H1 (cell line): ENCODE measurements at regions not wholly inside any gene's neighbourhood (a gene's known extent, or its start where the extent isn't known, plus 50 kb on each side); places are given as distances from the start of the nearest gene placed in this dataset.

Experiments used
- CTCF ChIA-PET: fragments of 300-600 bp; sonication (Branson Sonifier 250); formaldehyde crosslinking; loops from one replicate; lab custom pipeline; 2021; ENCODE audit not compliant: partially characterized antibody; lab: Charles Lee
- POLR2A ChIA-PET: fragments of 300-600 bp; sonication (Branson Sonifier 250); formaldehyde crosslinking; loops from one replicate; lab custom pipeline; 2021; ENCODE audit warnings: inconsistent platforms; ENCODE audit not compliant: partially characterized antibody; lab: Charles Lee
- DNase-seq, 2 experiments: peaks; one replicate each; pipeline versions ENCODE4 v3.0.0 to v3.0.0-alpha.2; 2010 to 2022; ENCODE audit warnings: low spot score in 2 of 2, low read depth in 1 of 2, mixed read lengths in 1 of 2
- FAIRE-seq: peaks from 2 replicates; lab custom pipeline; 2011; peaks lifted over from hg19 to GRCh38; lab: Jason Lieb, UNC
- H2AFZ ChIP-seq: 2 replicates; pipeline ENCODE4 v1.8.1; 2012; ENCODE audit warnings: low read length, inconsistent platforms
- H2AK5ac ChIP-seq: 2 replicates; pipeline ENCODE4 v1.6.1; 2013; ENCODE audit warnings: low read depth, low read length
- H2BK120ac ChIP-seq: replicated peaks from 2 replicates; pipeline ENCODE3; 2013; ENCODE audit warnings: low read depth, low read length, inconsistent platforms
- H2BK12ac ChIP-seq: 2 replicates; pipeline ENCODE4 v1.6.1; 2013; ENCODE audit warnings: low read depth, low read length
- H2BK15ac ChIP-seq: 2 replicates; pipeline ENCODE4 v1.6.1; 2013; ENCODE audit warnings: low read length
- H2BK20ac ChIP-seq: 2 replicates; pipeline ENCODE4 v1.6.1; 2013; ENCODE audit warnings: low read length
- H2BK5ac ChIP-seq: 2 replicates; pipeline ENCODE4 v1.6.1; 2013; ENCODE audit warnings: low read depth, low read length
- H3K14ac ChIP-seq: 2 replicates; pipeline ENCODE4 v1.6.1; 2013; ENCODE audit warnings: inconsistent platforms; ENCODE audit not compliant: insufficient read length
- H3K18ac ChIP-seq: 2 replicates; pipeline ENCODE4 v1.6.1; 2013; ENCODE audit warnings: low read length; ENCODE audit errors: extremely low read depth
- H3K23ac ChIP-seq: 2 replicates; pipeline ENCODE4 v1.6.1; 2013; ENCODE audit warnings: inconsistent platforms; ENCODE audit not compliant: insufficient read length
- H3K23me2 ChIP-seq: 2 replicates; pipeline ENCODE4 v1.6.1; 2013; ENCODE audit warnings: low read depth, low read length
- H3K27ac ChIP-seq: 2 replicates; pipeline ENCODE4 v1.6.1; 2011; ENCODE audit warnings: low read depth, low read length, inconsistent platforms
- H3K27me3 ChIP-seq, 4 experiments: replicated peaks in 1 of 4; 1 replicate in 1 of 4; 2 replicates in 3 of 4; pipeline versions ENCODE4 v1.6.1 to v1.8.1; 2011 to 2013; ENCODE audit warnings: low read length in 3 of 4, mild to moderate bottlenecking in 3 of 4, inconsistent platforms in 2 of 4, mixed read lengths in 2 of 4, moderate library complexity in 1 of 4; ENCODE audit not compliant: control insufficient read depth in 3 of 4, insufficient read depth in 3 of 4; ENCODE audit errors: extremely low read depth in 1 of 4
- H3K36me3 ChIP-seq, 4 experiments: 2 replicates each; pipeline versions ENCODE4 v1.6.1 to v1.8.1; 2011 to 2013; ENCODE audit warnings: mild to moderate bottlenecking in 4 of 4, low read length in 3 of 4, moderate library complexity in 2 of 4, control low read depth in 1 of 4, inconsistent platforms in 1 of 4; ENCODE audit not compliant: insufficient read depth in 4 of 4, control insufficient read depth in 2 of 4
- H3K4ac ChIP-seq: replicated peaks from 2 replicates; pipeline ENCODE3; 2013; ENCODE audit warnings: low read length, low read depth, mixed read lengths, inconsistent platforms; ENCODE audit not compliant: insufficient read length
- H3K4me1 ChIP-seq, 4 experiments: replicated peaks in 1 of 4; 1 replicate in 1 of 4; 2 replicates in 3 of 4; pipeline versions ENCODE4 v1.6.1 to v1.8.1; 2011 to 2013; ENCODE audit warnings: low read length in 3 of 4, inconsistent platforms in 2 of 4, mixed read lengths in 1 of 4; ENCODE audit not compliant: insufficient read depth in 4 of 4, control insufficient read depth in 3 of 4
- H3K4me2 ChIP-seq, 2 experiments: 2 replicates each; pipeline versions ENCODE4 v1.6.1 to v1.8.1; 2011 to 2013; ENCODE audit warnings: low read depth in 2 of 2, low read length in 2 of 2, control low read depth in 1 of 2, inconsistent platforms in 1 of 2, mild to moderate bottlenecking in 1 of 2; ENCODE audit not compliant: insufficient read depth in 1 of 2
- H3K4me3 ChIP-seq, 4 experiments: fragments of 200-600, 300-600 bp in 1 of 4; sonication (generic), shearing (Covaris generic), sonication (Bioruptor Twin) in 1 of 4; 2 replicates each; pipeline versions ENCODE4 v1.5.1 to v1.8.1; 2011 to 2016; ENCODE audit warnings: low read length in 4 of 4, low read depth in 3 of 4, control low read depth in 2 of 4, inconsistent platforms in 2 of 4, mild to moderate bottlenecking in 2 of 4, mixed read lengths in 1 of 4, moderate library complexity in 1 of 4; ENCODE audit not compliant: insufficient read depth in 2 of 4; ENCODE audit errors: extremely low read depth in 1 of 4
- H3K56ac ChIP-seq: replicated peaks from 2 replicates; pipeline ENCODE3; 2013; ENCODE audit warnings: low read depth, mild to moderate bottlenecking, mixed read lengths, low read length, inconsistent platforms; ENCODE audit not compliant: insufficient read length
- H3K79me1 ChIP-seq: 2 replicates; pipeline ENCODE4 v1.6.1; 2013; ENCODE audit warnings: low read depth, low read length, control low read depth
- H3K79me2 ChIP-seq, 2 experiments: 2 replicates each; pipeline versions ENCODE4 v1.6.1 to v1.8.1; 2012 to 2013; ENCODE audit warnings: low read length in 2 of 2, mild to moderate bottlenecking in 2 of 2, inconsistent platforms in 1 of 2; ENCODE audit not compliant: insufficient read depth in 2 of 2, control insufficient read depth in 1 of 2
- H3K9ac ChIP-seq, 4 experiments: replicated peaks in 1 of 4; 1 replicate in 1 of 4; 2 replicates in 3 of 4; pipeline versions ENCODE4 v1.6.1 to v1.8.1; 2011 to 2013; ENCODE audit warnings: low read depth in 3 of 4, low read length in 3 of 4, control low read depth in 2 of 4, mild to moderate bottlenecking in 2 of 4, moderate library complexity in 2 of 4, inconsistent platforms in 1 of 4; ENCODE audit errors: extremely low read depth in 1 of 4
- H3K9me3 ChIP-seq, 2 experiments: 2 replicates each; pipeline versions ENCODE4 v1.6.1 to v1.8.1; 2012 to 2013; ENCODE audit warnings: mild to moderate bottlenecking in 2 of 2, moderate library complexity in 2 of 2, control low read depth in 1 of 2, inconsistent platforms in 1 of 2, low read depth in 1 of 2, low read length in 1 of 2, mixed read lengths in 1 of 2; ENCODE audit not compliant: insufficient read depth in 2 of 2
- H4K20me1 ChIP-seq, 2 experiments: replicated peaks in 1 of 2; 2 replicates each; pipeline versions ENCODE3 to v1.8.1; 2011 to 2013; ENCODE audit warnings: inconsistent platforms in 2 of 2, low read length in 2 of 2, mild to moderate bottlenecking in 1 of 2; ENCODE audit not compliant: insufficient read depth in 2 of 2, control insufficient read depth in 1 of 2
- H4K5ac ChIP-seq: 2 replicates; pipeline ENCODE4 v1.6.1; 2013; ENCODE audit warnings: low read length, low read depth, mixed read lengths, inconsistent platforms; ENCODE audit not compliant: insufficient read length
- H4K8ac ChIP-seq: 2 replicates; pipeline ENCODE4 v1.8.0; 2013; ENCODE audit warnings: mild to moderate bottlenecking, moderate library complexity, low read length, inconsistent platforms; ENCODE audit not compliant: insufficient read depth; ENCODE audit errors: extremely low read depth
- H4K91ac ChIP-seq: replicated peaks from 2 replicates; pipeline ENCODE3; 2013; ENCODE audit warnings: low read length, mixed read lengths, inconsistent platforms; ENCODE audit not compliant: insufficient read length
- ATF3 ChIP-seq: IDR thresholded peaks from 2 replicates; pipeline ENCODE4 v1.6.1; 2011; ENCODE audit warnings: low read depth, mild to moderate bottlenecking, low read length; ENCODE audit not compliant: insufficient read depth
- BACH1 ChIP-seq: IDR thresholded peaks from 2 replicates; pipeline ENCODE4 v1.6.1; 2012; ENCODE audit warnings: low read length, improper control_type of control experiment
- BCL11A ChIP-seq, 2 experiments: IDR thresholded peaks; one replicate each; pipeline ENCODE4 v1.6.1; 2011; ENCODE audit warnings: low read depth in 2 of 2, low read length in 2 of 2, mild to moderate bottlenecking in 2 of 2
- BRCA1 ChIP-seq: IDR thresholded peaks from 2 replicates; pipeline ENCODE4 v1.6.1; 2012; ENCODE audit warnings: low read depth, low read length, improper control_type of control experiment
- CHD1 ChIP-seq: IDR thresholded peaks from 2 replicates; pipeline ENCODE4 v1.6.1; 2012; ENCODE audit warnings: low read depth, low read length, improper control_type of control experiment
- EP300 ChIP-seq, 2 experiments: IDR thresholded peaks; 1 replicate in 1 of 2; 2 replicates in 1 of 2; pipeline ENCODE4 v1.6.1; 2011 to 2012; ENCODE audit warnings: low read depth in 2 of 2, low read length in 2 of 2, mild to moderate bottlenecking in 2 of 2, borderline replicate concordance in 1 of 2, inconsistent platforms in 1 of 2, moderate library complexity in 1 of 2
- NRF1 ChIP-seq: IDR thresholded peaks from 2 replicates; pipeline ENCODE4 v1.6.1; 2011; ENCODE audit warnings: mild to moderate bottlenecking, low read depth, low read length, improper control_type of control experiment
- POLR2AphosphoS5 ChIP-seq: IDR thresholded peaks from 2 replicates; pipeline ENCODE4 v1.6.1; 2011; ENCODE audit warnings: low read depth, low read length
- SIX5 ChIP-seq: IDR thresholded peaks from 2 replicates; pipeline ENCODE4 v1.6.1; 2011; ENCODE audit warnings: mild to moderate bottlenecking, low read depth, low read length
- SP2 ChIP-seq: IDR thresholded peaks from 2 replicates; pipeline ENCODE4 v1.6.1; 2012; ENCODE audit warnings: mild to moderate bottlenecking, low read length, inconsistent platforms
- TBP ChIP-seq: IDR thresholded peaks from 2 replicates; pipeline ENCODE4 v1.6.1; 2011; ENCODE audit warnings: low read depth, low read length, improper control_type of control experiment
- USF2 ChIP-seq: IDR thresholded peaks from 2 replicates; pipeline ENCODE4 v1.6.1; 2011; ENCODE audit warnings: low read length, improper control_type of control experiment
- WGBS, 2 experiments: shearing (Covaris generic) in 1 of 2; methylation state at CpG; one replicate each; pipeline versions ENCODE4 v1.1.6 to v1.1.7; 2013 to 2015; ENCODE audit warnings: low lambda C conversion rate in 2 of 2, mixed read lengths in 2 of 2, inconsistent platforms in 1 of 2, low coverage in 1 of 2, missing lambda C conversion rate in 1 of 2; ENCODE audit not compliant: insufficient replicate concordance in 2 of 2, insufficient coverage in 1 of 2, insufficient read length in 1 of 2; ENCODE audit errors: extremely low coverage in 1 of 2, missing lambda C conversion rate in 1 of 2; 5-methylcytosine and 5-hydroxymethylcytosine counted together

- Histone ChIP-seq H3K14ac (no peak overlapping the region), H2BK12ac (0 out of 2 replicates have a peak overlapping the region, but pooled peaks have one; percentile 27), H2BK15ac (0 out of 2 replicates have a peak overlapping the region, but pooled peaks have one; percentile 1), H3K79me1 (no peaks in the 10 kb centered on the region), H2BK5ac (no peak overlapping the region), H4K8ac (no peak overlapping the region), H3K36me3 (no peaks in the 10 kb centered on the region), H3K9me3 (no peaks in the 10 kb centered on the region), H2AK5ac (no peak overlapping the region), H3K4me1 (peaks cover 0 to 5% (median 2%) of the 10 kb centered on the region in 4 experiments; a peak in 3 of 7 replicates), H3K4me2 (no peak overlapping the region), H3K4me3 (no peak overlapping the region), H3K79me2 (no peaks in the 10 kb centered on the region), H2AFZ (no peak overlapping the region), H3K9ac (no peak overlapping the region; a peak in 1 of 7 replicates), H3K18ac (no peak overlapping the region), H3K56ac (no peak overlapping the region), H3K27ac (no peak overlapping the region), H4K20me1 (no peaks in the 10 kb centered on the region), H2BK20ac (no peak overlapping the region), H4K5ac (no peak overlapping the region), H3K27me3 (no peaks in the 10 kb centered on the region; a peak in 1 of 7 replicates), H4K91ac (no peak overlapping the region), H3K23me2 (no peaks in the 10 kb centered on the region), H2BK120ac (no peak overlapping the region), H3K4ac (no peak overlapping the region), H3K23ac (no peak overlapping the region)
- FAIRE-seq = no peak
- ChIA-PET CTCF (no interaction called here), POLR2A (interaction anchor here (1.0 kb wide), 1 partner anchor 966 kb away, joined by 4 read pairs; no protein-coding TSS in a partner anchor)
- WGBS, 2 experiments = 89% methylated on average over 14 of the region's 14 CpGs; no CpG with 5 or more reads in 1 of the 2 experiments
- DNase-seq = no peak
- TF ChIP-seq BRCA1 (no peak), EP300 (IDR thresholded peaks at IDR 0.05; ENCODE audit: borderline replicate concordance in 1 of 2, low read depth in 2 of 2, low read length in 2 of 2) (no peak), ATF3 (no peak), CHD1 (no peak), SIX5 (no peak), TBP (no peak), BACH1 (no peak), POLR2AphosphoS5 (no peak), SP2 (no peak), BCL11A (IDR thresholded peaks at IDR 0.05; ENCODE audit: low read depth in 2 of 2, low read length in 2 of 2) (no peak), USF2 (no peak), NRF1 (no peak)
Observed at GRCh38 chr10:78995987-78996791, 72.6 kb upstream of the ZMIZ1 start.
